ENCODE measurements at regions not wholly inside any gene's neighbourhood (a gene's known extent, or its start where the extent isn't known, plus 50 kb on each side); places are given as distances from the start of the nearest gene placed in this dataset.
"Not testable (repeated sequence)": the region's sequence is repeated elsewhere in the genome, so short reads cannot be mapped to it uniquely, and the experiment has no call there.

DNA sequence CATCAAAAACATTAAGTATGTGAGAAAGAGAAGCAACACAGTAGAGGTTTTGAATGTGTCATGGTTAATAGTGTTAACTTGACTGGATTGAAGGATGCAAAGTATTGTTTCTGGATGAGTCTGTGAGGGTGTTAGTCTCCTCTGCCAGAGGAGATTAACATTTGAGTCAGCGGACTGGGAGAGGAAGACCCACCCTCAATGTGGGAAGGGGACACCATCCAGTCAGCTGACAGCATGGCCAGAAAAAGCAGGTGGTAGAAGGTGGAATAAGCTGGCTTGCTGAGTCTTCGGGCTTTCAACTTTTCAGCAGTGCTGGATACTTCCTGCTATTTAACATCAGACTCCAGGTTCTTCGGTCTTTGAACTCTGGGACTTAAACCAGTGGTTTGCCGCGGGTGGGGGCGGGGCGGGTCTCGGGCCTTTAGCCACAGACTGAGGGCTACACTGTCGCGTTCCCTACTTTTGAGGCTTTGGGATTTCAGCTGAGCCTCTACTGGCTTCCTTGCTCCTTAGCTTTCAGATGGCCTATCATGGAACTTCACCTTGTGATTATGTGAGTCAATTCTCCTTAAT is 309.9 kb upstream of the ST8SIA4 start:
- H3K79me2 ChIP-seq (ENCODE audit: control insufficient read depth, low read length): no peaks in the 10 kb centered on the region
- H3K9me3 ChIP-seq (ENCODE audit: control insufficient read depth, insufficient read depth, low read length): no peaks in the 10 kb centered on the region
- H3K4me3 ChIP-seq (ENCODE audit: low read length): no peak overlapping the region
- no peaks in the 10 kb centered on the region for H4K20me1 ChIP-seq (ENCODE audit: control insufficient read depth, insufficient read depth, low read depth, low read length)
- H3F3A ChIP-seq (ENCODE audit: control insufficient read depth, insufficient read depth): no peaks in the 10 kb centered on the region
- H3K9me2 ChIP-seq (replicated peaks; ENCODE audit: control insufficient read depth, low read length): no peaks in the 10 kb centered on the region
- H3K4me2 ChIP-seq (ENCODE audit: low read length): no peak overlapping the region
- no peak for TF ChIP-seq EZH2phosphoT487 (IDR thresholded peaks at IDR 0.05; ENCODE audit: borderline replicate concordance, low read length)
- no peaks in the 10 kb centered on the region for H3K27me3 ChIP-seq (ENCODE audit: control insufficient read depth, low read length)
- no peaks in the 10 kb centered on the region for H3K4me1 ChIP-seq (ENCODE audit: control insufficient read depth, low read length)
- H3K27ac ChIP-seq (ENCODE audit: low read depth, low read length): no peak overlapping the region
- H3K36me3 ChIP-seq (ENCODE audit: control insufficient read depth, low read length): no peaks in the 10 kb centered on the region

DNA sequence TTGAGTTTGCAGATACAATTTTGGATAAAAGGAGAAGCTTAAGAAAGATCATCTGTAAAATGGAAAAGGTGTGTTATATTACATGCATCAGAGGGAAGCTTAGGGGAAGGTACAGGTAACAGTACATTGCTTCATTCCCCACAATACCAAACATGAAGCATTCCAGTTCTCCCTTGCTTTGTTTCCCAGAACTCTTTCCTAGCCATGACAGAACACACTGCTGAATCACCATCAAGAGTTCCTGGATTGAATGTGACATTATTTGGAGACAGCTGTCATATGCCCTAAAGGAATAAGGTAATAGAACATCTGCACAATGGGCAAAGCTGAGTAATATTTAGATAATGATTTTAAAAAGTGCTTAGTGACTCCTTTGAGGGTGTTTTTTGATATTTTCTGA is 303.5 kb upstream of the ST8SIA4 start:
- Histone ChIP-seq H3K4me2 (ENCODE audit: low read length) (no peak overlapping the region), H3K9me2 (replicated peaks; ENCODE audit: control insufficient read depth, low read length) (no peaks in the 10 kb centered on the region), H3K36me3 (ENCODE audit: control insufficient read depth, low read length) (no peaks in the 10 kb centered on the region), H4K20me1 (ENCODE audit: control insufficient read depth, insufficient read depth, low read depth, low read length) (no peaks in the 10 kb centered on the region), H3K4me1 (ENCODE audit: control insufficient read depth, low read length) (no peaks in the 10 kb centered on the region), H3F3A (ENCODE audit: control insufficient read depth, insufficient read depth) (no peaks in the 10 kb centered on the region), H3K79me2 (ENCODE audit: control insufficient read depth, low read length) (no peaks in the 10 kb centered on the region), H3K27ac (ENCODE audit: low read depth, low read length) (no peak overlapping the region), H3K27me3 (ENCODE audit: control insufficient read depth, low read length) (no peaks in the 10 kb centered on the region), H3K4me3 (ENCODE audit: low read length) (no peak overlapping the region), H3K9me3 (ENCODE audit: control insufficient read depth, insufficient read depth, low read length) (no peaks in the 10 kb centered on the region)
- TF ChIP-seq EZH2phosphoT487 (IDR thresholded peaks at IDR 0.05; ENCODE audit: borderline replicate concordance, low read length): no peak
- TF ChIP-seq CTCF (IDR thresholded peaks at IDR 0.05; ENCODE audit: low read depth, low read length, poor library complexity, severe bottlenecking): no peak

DNA sequence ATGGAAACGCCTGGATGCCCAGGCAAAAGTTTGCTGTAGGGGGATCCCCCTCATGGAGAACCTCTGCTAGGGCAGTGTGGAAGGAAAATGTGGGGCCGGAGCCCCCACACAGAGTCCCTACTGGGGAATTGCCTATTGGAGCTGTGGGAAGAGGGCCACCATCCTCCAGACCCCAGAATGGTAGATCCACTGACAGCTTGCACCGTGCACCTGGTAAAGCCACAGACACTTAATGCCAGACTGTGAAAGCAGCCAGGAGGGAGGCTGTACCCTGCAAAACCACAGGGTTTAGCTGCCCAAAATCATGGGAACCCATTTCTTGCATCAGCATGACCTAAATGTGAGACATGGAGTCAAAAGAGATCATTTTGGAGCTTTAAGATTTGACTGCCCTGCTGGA is 302.0 kb upstream of the ST8SIA4 start:
- H3K36me3 ChIP-seq (ENCODE audit: control insufficient read depth, low read length); H3K4me2 ChIP-seq (ENCODE audit: low read length); H3K4me3 ChIP-seq (ENCODE audit: low read length); H3K4me1 ChIP-seq (ENCODE audit: control insufficient read depth, low read length); H3K79me2 ChIP-seq (ENCODE audit: control insufficient read depth, low read length); H3K27me3 ChIP-seq (ENCODE audit: control insufficient read depth, low read length); H4K20me1 ChIP-seq (ENCODE audit: control insufficient read depth, insufficient read depth, low read depth, low read length); H3F3A ChIP-seq (ENCODE audit: control insufficient read depth, insufficient read depth); H3K9me2 ChIP-seq (replicated peaks; ENCODE audit: control insufficient read depth, low read length); H3K9me3 ChIP-seq (ENCODE audit: control insufficient read depth, insufficient read depth, low read length); H3K27ac ChIP-seq (ENCODE audit: low read depth, low read length): not testable (repeated sequence)

- not testable (repeated sequence) for H4K20me1 ChIP-seq (ENCODE audit: control insufficient read depth, insufficient read depth, low read depth, low read length); H3K79me2 ChIP-seq (ENCODE audit: control insufficient read depth, low read length); H3K36me3 ChIP-seq (ENCODE audit: control insufficient read depth, low read length); H3K9me2 ChIP-seq (replicated peaks; ENCODE audit: control insufficient read depth, low read length); H3K9me3 ChIP-seq (ENCODE audit: control insufficient read depth, insufficient read depth, low read length); H3F3A ChIP-seq (ENCODE audit: control insufficient read depth, insufficient read depth); H3K4me3 ChIP-seq (ENCODE audit: low read length); H3K27ac ChIP-seq (ENCODE audit: low read depth, low read length); H3K4me1 ChIP-seq (ENCODE audit: control insufficient read depth, low read length); H3K27me3 ChIP-seq (ENCODE audit: control insufficient read depth, low read length); H3K4me2 ChIP-seq (ENCODE audit: low read length)
These were observed 277.3 kb upstream of the ST8SIA4 start for GRCh38 chr5:101180365-101180764.

DNA sequence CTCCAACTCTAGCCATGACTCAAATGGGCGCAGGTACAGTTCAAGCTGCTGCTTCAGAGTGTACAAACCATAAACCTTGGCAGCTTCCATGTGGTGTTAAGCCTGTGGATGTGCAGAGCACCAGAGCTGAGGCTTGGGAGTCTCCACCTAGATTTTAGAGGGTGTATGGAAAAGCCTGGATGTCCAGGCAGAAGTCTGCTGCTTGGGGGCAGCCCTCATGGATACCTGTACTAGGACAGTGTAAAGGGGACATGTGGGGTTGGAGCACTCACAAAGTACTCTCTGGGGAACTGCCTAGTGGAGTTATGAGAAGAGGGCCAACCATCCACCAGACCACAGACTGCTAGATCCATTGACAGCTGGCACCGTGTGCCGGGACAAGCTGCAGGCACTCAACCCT is 273.5 kb upstream of the ST8SIA4 start:
- H3K4me1 ChIP-seq (ENCODE audit: control insufficient read depth, low read length): no peaks in the 10 kb centered on the region
- H3K4me2 ChIP-seq (ENCODE audit: low read length): no peak overlapping the region
- H4K20me1 ChIP-seq (ENCODE audit: control insufficient read depth, insufficient read depth, low read depth, low read length): no peaks in the 10 kb centered on the region
- H3K79me2 ChIP-seq (ENCODE audit: control insufficient read depth, low read length): no peaks in the 10 kb centered on the region
- H3K9me2 ChIP-seq (replicated peaks; ENCODE audit: control insufficient read depth, low read length): no peaks in the 10 kb centered on the region
- H3K4me3 ChIP-seq (ENCODE audit: low read length): no peak overlapping the region
- no peaks in the 10 kb centered on the region for H3F3A ChIP-seq (ENCODE audit: control insufficient read depth, insufficient read depth)
- no peak for TF ChIP-seq CTCF (IDR thresholded peaks at IDR 0.05; ENCODE audit: low read depth, low read length, poor library complexity, severe bottlenecking)
- TF ChIP-seq EZH2phosphoT487 (IDR thresholded peaks at IDR 0.05; ENCODE audit: borderline replicate concordance, low read length): no peak
- H3K36me3 ChIP-seq (ENCODE audit: control insufficient read depth, low read length): no peaks in the 10 kb centered on the region
- H3K9me3 ChIP-seq (ENCODE audit: control insufficient read depth, insufficient read depth, low read length): peaks cover 9% of the 10 kb centered on the region
- H3K27me3 ChIP-seq (ENCODE audit: control insufficient read depth, low read length): no peaks in the 10 kb centered on the region
- no peak overlapping the region for H3K27ac ChIP-seq (ENCODE audit: low read depth, low read length)

Data from DOHH2 (cell line).